ENCODE measurements at regions not wholly inside any gene's neighbourhood (a gene's known extent, or its start where the extent isn't known, plus 50 kb on each side); places are given as distances from the start of the nearest gene placed in this dataset.

GRCh38 chr6:125577124-125577662 is 172.2 kb upstream of the HEY2 start:
- CTCF ChIA-PET = no interaction called here
- no TSS peak for BruUV-seq (replicated peaks)
- no peak overlapping the region for H3K4me3 ChIP-seq (ENCODE audit: low read length)
- H3K27ac ChIP-seq (ENCODE audit: low read length) = no peak overlapping the region
- POLR2A ChIA-PET (ENCODE audit: unreplicated experiment) = no interaction called here
- no peak for ATAC-seq
- H3K27me3 ChIP-seq (ENCODE audit: low read length) = peaks cover 48% of the 10 kb centered on the region
- no peak overlapping the region for H3K4me2 ChIP-seq (ENCODE audit: low read length)
- no peak overlapping the region for H2AFZ ChIP-seq (ENCODE audit: low read length)
- no peak for TF ChIP-seq EZH2phosphoT487 (IDR thresholded peaks at IDR 0.05; ENCODE audit: borderline replicate concordance, low read length)
- no peak for TF ChIP-seq EZH2 (IDR thresholded peaks at IDR 0.05; ENCODE audit: low read length, unreplicated experiment)
- H3F3A ChIP-seq (ENCODE audit: low read length, unreplicated experiment) = no peaks in the 10 kb centered on the region
- DNase-seq = no peak
- no peaks in the 10 kb centered on the region for H3K9me2 ChIP-seq (replicated peaks; ENCODE audit: low read length)
- no peak overlapping the region for H3K9ac ChIP-seq (ENCODE audit: low read length)
- no peaks in the 10 kb centered on the region for H3K9me3 ChIP-seq (ENCODE audit: low read length)
- no peaks in the 10 kb centered on the region for H3K79me2 ChIP-seq (ENCODE audit: low read length)
- H4K20me1 ChIP-seq (ENCODE audit: low read length) = no peaks in the 10 kb centered on the region
- intact Hi-C loops (cut with micrococcal nuclease) = no loop called here
- H3K4me1 ChIP-seq (ENCODE audit: insufficient read depth, low read length) = no peaks in the 10 kb centered on the region
- no peaks in the 10 kb centered on the region for H3K36me3 ChIP-seq (ENCODE audit: low read depth, low read length)

GRCh38 chr6:125584468-125584939 is 164.9 kb upstream of the HEY2 start:
- peak; percentile 68 for ATAC-seq
- no peak overlapping the region for H3K4me3 ChIP-seq (ENCODE audit: low read length)
- peak overlapping the region; percentile 37 for H3K4me2 ChIP-seq (ENCODE audit: low read length)
- H3K27ac ChIP-seq (ENCODE audit: low read length) = no peak overlapping the region
- ChIA-PET CTCF (no interaction called here), POLR2A (ENCODE audit: unreplicated experiment) (no interaction called here)
- peak; percentile 69 for DNase-seq
- no peaks in the 10 kb centered on the region for H3K79me2 ChIP-seq (ENCODE audit: low read length)
- H3K9me3 ChIP-seq (ENCODE audit: low read length) = no peaks in the 10 kb centered on the region
- TF ChIP-seq CTCF (conservative IDR thresholded peaks at IDR 0.05; ENCODE audit: low read depth, low read length) = no peak
- TF ChIP-seq EZH2 (IDR thresholded peaks at IDR 0.05; ENCODE audit: low read length, unreplicated experiment) = no peak
- no peak for TF ChIP-seq EZH2phosphoT487 (IDR thresholded peaks at IDR 0.05; ENCODE audit: borderline replicate concordance, low read length)
- no peaks in the 10 kb centered on the region for H3K9me2 ChIP-seq (replicated peaks; ENCODE audit: low read length)
- no peak overlapping the region for H3K9ac ChIP-seq (ENCODE audit: low read length)
- no peaks in the 10 kb centered on the region for H4K20me1 ChIP-seq (ENCODE audit: low read length)
- intact Hi-C loops (cut with micrococcal nuclease) = no loop called here
- H3F3A ChIP-seq (ENCODE audit: low read length, unreplicated experiment) = no peaks in the 10 kb centered on the region
- H2AFZ ChIP-seq (ENCODE audit: low read length) = no peak overlapping the region
- peaks cover 26% of the 10 kb centered on the region for H3K4me1 ChIP-seq (ENCODE audit: insufficient read depth, low read length)
- H3K36me3 ChIP-seq (ENCODE audit: low read depth, low read length) = no peaks in the 10 kb centered on the region
- peaks cover 12% of the 10 kb centered on the region; the same call in 1 of the 2 replicates for H3K27me3 ChIP-seq (ENCODE audit: low read length)
- no TSS peak for BruUV-seq (replicated peaks)

- Histone ChIP-seq H3K79me2 (ENCODE audit: low read length) (no peaks in the 10 kb centered on the region), H3K27ac (ENCODE audit: low read length) (no peak overlapping the region), H3K9me3 (ENCODE audit: low read length) (no peaks in the 10 kb centered on the region), H3K27me3 (ENCODE audit: low read length) (peaks cover 5% of the 10 kb centered on the region; the same call in 1 of the 2 replicates), H3K9me2 (replicated peaks; ENCODE audit: low read length) (no peaks in the 10 kb centered on the region), H3K4me2 (ENCODE audit: low read length) (0 out of 2 replicates have a peak overlapping the region, but pooled peaks have one; percentile 37), H3K9ac (ENCODE audit: low read length) (no peak overlapping the region), H3K36me3 (ENCODE audit: low read depth, low read length) (no peaks in the 10 kb centered on the region), H3K4me3 (ENCODE audit: low read length) (no peak overlapping the region), H3F3A (ENCODE audit: low read length, unreplicated experiment) (no peaks in the 10 kb centered on the region), H3K4me1 (ENCODE audit: insufficient read depth, low read length) (peaks cover 26% of the 10 kb centered on the region), H2AFZ (ENCODE audit: low read length) (no peak overlapping the region), H4K20me1 (ENCODE audit: low read length) (no peaks in the 10 kb centered on the region)
- ATAC-seq = no peak
- intact Hi-C loops (cut with micrococcal nuclease) = no loop called here
- no TSS peak for BruUV-seq (replicated peaks)
- no peak for TF ChIP-seq EZH2phosphoT487 (IDR thresholded peaks at IDR 0.05; ENCODE audit: borderline replicate concordance, low read length)
- no peak for TF ChIP-seq CTCF (conservative IDR thresholded peaks at IDR 0.05; ENCODE audit: low read depth, low read length)
- no peak for TF ChIP-seq EZH2 (IDR thresholded peaks at IDR 0.05; ENCODE audit: low read length, unreplicated experiment)
- ChIA-PET POLR2A (ENCODE audit: unreplicated experiment) (no interaction called here), CTCF (no interaction called here)
- DNase-seq = no peak
Measured at GRCh38 chr6:125585470-125585869, 164.0 kb upstream of the HEY2 start.

Measured in PC-3 (cell line).